AG04450 (cell line): ENCODE measurements at regions not wholly inside any gene's neighbourhood (a gene's known extent, or its start where the extent isn't known, plus 50 kb on each side); places are given as distances from the start of the nearest gene placed in this dataset.

Source experiments
- CTCF ChIA-PET: fragments of 300-600, 350-600 bp; formaldehyde crosslinking; extraction: SDS; loops from one replicate; lab custom pipeline; 2022; ENCODE audit warnings: antibody characterized with exemption, inconsistent platforms; lab: Charles Lee
- POLR2A ChIA-PET: fragments of 350-600 bp; formaldehyde crosslinking; extraction: SDS; loops from one replicate; lab custom pipeline; 2021; ENCODE audit warnings: antibody characterized with exemption, inconsistent platforms; lab: Yijun Ruan, JAX
- DNase-seq: peaks from one replicate; pipeline ENCODE4 v3.0.0-alpha.2; 2011; ENCODE audit warnings: low read depth, low spot score
- H3K27ac ChIP-seq: one replicate; pipeline ENCODE4 v1.5.1; 2012; ENCODE audit warnings: low read depth, low read length, control low read depth
- H3K27me3 ChIP-seq: one replicate; pipeline ENCODE4 v1.6.0; 2012; ENCODE audit warnings: low read length; ENCODE audit not compliant: control insufficient read depth, insufficient read depth
- H3K4me3 ChIP-seq: 2 replicates; pipeline ENCODE4 v1.5.1; 2011; ENCODE audit warnings: mild to moderate bottlenecking, low read depth, low read length, control low read depth
- H3K9me3 ChIP-seq: 2 replicates; pipeline ENCODE4 v1.5.1; 2012; ENCODE audit warnings: low read length; ENCODE audit not compliant: control insufficient read depth, insufficient read depth
- CTCF ChIP-seq: IDR thresholded peaks from 2 replicates; pipeline ENCODE4 v1.5.1; 2011; ENCODE audit warnings: low read depth, low read length, control low read depth, inconsistent platforms

- H3K27ac ChIP-seq: no peak overlapping the region
- no peaks in the 10 kb centered on the region for H3K27me3 ChIP-seq
- no peak overlapping the region for H3K4me3 ChIP-seq
- ChIA-PET CTCF (no interaction called here), POLR2A (no interaction called here)
- no peaks in the 10 kb centered on the region for H3K9me3 ChIP-seq
- DNase-seq: no peak
- TF ChIP-seq CTCF: no peak
Observed at GRCh38 chr1:168825820-168826219, 96.8 kb upstream of the DPT start.

- POLR2A ChIA-PET: no interaction called here
- no peak overlapping the region for H3K4me3 ChIP-seq
- no peak for TF ChIP-seq CTCF
- CTCF ChIA-PET: no interaction called here
- no peaks in the 10 kb centered on the region for H3K9me3 ChIP-seq
- DNase-seq: no peak
- H3K27me3 ChIP-seq: no peaks in the 10 kb centered on the region
- H3K27ac ChIP-seq: no peak overlapping the region
Observed at GRCh38 chr1:168826269-168826668, 97.3 kb upstream of the DPT start.

GRCh38 chr1:168827557-168827956, 98.6 kb upstream of the DPT start:
- Histone ChIP-seq H3K27ac (no peak overlapping the region), H3K9me3 (no peaks in the 10 kb centered on the region), H3K27me3 (no peaks in the 10 kb centered on the region), H3K4me3 (no peak overlapping the region)
- no peak for TF ChIP-seq CTCF
- DNase-seq: no peak
- ChIA-PET POLR2A (no interaction called here), CTCF (no interaction called here)

- POLR2A ChIA-PET: no interaction called here
- Histone ChIP-seq H3K27ac (no peak overlapping the region), H3K4me3 (no peak overlapping the region), H3K9me3 (no peaks in the 10 kb centered on the region), H3K27me3 (no peaks in the 10 kb centered on the region)
- DNase-seq: no peak
- no peak for TF ChIP-seq CTCF
- CTCF ChIA-PET: interaction anchor here (0.9 kb wide), 1 partner anchor 519 kb away, joined by 4 read pairs; no protein-coding TSS in a partner anchor
Observed at GRCh38 chr1:168829876-168830275, 100.9 kb upstream of the DPT start.

GRCh38 chr1:168830562-168830961, 101.6 kb upstream of the DPT start:
- H3K27me3 ChIP-seq: no peaks in the 10 kb centered on the region
- ChIA-PET POLR2A (no interaction called here), CTCF (interaction anchor here (0.9 kb wide), 1 partner anchor 518 kb away, joined by 4 read pairs; no protein-coding TSS in a partner anchor)
- TF ChIP-seq CTCF: no peak
- H3K9me3 ChIP-seq: no peaks in the 10 kb centered on the region
- no peak for DNase-seq
- no peak overlapping the region for H3K4me3 ChIP-seq
- H3K27ac ChIP-seq: no peak overlapping the region
